Left renal pelvis (tissue), 4 donors: ENCODE measurements at regions not wholly inside any gene's neighbourhood (a gene's known extent, or its start where the extent isn't known, plus 50 kb on each side); places are given as distances from the start of the nearest gene placed in this dataset.

Experiments
- DNase-seq, 4 donors: peaks; one replicate each; pipeline ENCODE4 v3.0.0-alpha.2; 2013; ENCODE audit warnings: low read depth in 4 of 4, low spot score in 3 of 4

- DNase-seq = peak in 1 of 4 donors; percentile 57
Measured at GRCh38 chr15:99507504-99508310, 58.1 kb upstream of the MEF2A start.

GRCh38 chr15:99508311-99508645 lies 57.5 kb upstream of the MEF2A start:
- no peak for DNase-seq

- DNase-seq = no peak
Measured at GRCh38 chr15:99508852-99509251, 56.9 kb upstream of the MEF2A start.

- no peak for DNase-seq
Measured at GRCh38 chr15:99509686-99510461, 55.9 kb upstream of the MEF2A start.

GRCh38 chr15:99511531-99511865 lies 54.3 kb upstream of the MEF2A start:
- DNase-seq = no peak

- DNase-seq = no peak
Measured at GRCh38 chr15:99511866-99512661, 53.7 kb upstream of the MEF2A start.

GRCh38 chr15:99514306-99514705 lies 51.5 kb upstream of the MEF2A start:
- DNase-seq = no peak
